T-cell (primary cell): ENCODE measurements at regions not wholly inside any gene's neighbourhood (a gene's known extent, or its start where the extent isn't known, plus 50 kb on each side); places are given as distances from the start of the nearest gene placed in this dataset.
"Not testable (repeated sequence)": the region's sequence is repeated elsewhere in the genome, so short reads cannot be mapped to it uniquely, and the experiment has no call there.

Experiments used
- ATAC-seq, 4 experiments: fragments of 200-7000 bp in 3 of 4; fragments of 150-1000 bp in 1 of 4; cut with Tn5 transposase; replicated peaks in 1 of 4; 1 replicate in 3 of 4; 2 replicates in 1 of 4; pipeline ENCODE4 v1.10.0; 2021; ENCODE audit warnings: moderate library complexity in 3 of 4, mild to moderate bottlenecking in 2 of 4, moderate number of reproducible peaks in 1 of 4
- CTCF ChIA-PET, 2 donors: fragments of 300-600 bp; sonication (Branson Sonifier 250); formaldehyde crosslinking; loops; one replicate each; lab custom pipeline; 2022; ENCODE audit warnings: antibody characterized with exemption in 2 of 2; lab: Charles Lee
- POLR2A ChIA-PET, 2 donors: fragments of 300-600 bp; sonication (Branson Sonifier 250); formaldehyde crosslinking; loops; one replicate each; lab custom pipeline; 2022; ENCODE audit warnings: antibody characterized with exemption in 2 of 2; lab: Charles Lee
- DNase-seq, 35 experiments: peaks; one replicate each; pipeline versions ENCODE4 v3.0.0 to v3.0.0-alpha.2; 2013 to 2023
- H3K27ac ChIP-seq: one replicate; pipeline ENCODE4 v1.5.1; 2013; ENCODE audit warnings: low read length
- H3K27me3 ChIP-seq, 2 experiments: replicated peaks in 1 of 2; 1 replicate in 1 of 2; 2 replicates in 1 of 2; pipeline versions ENCODE4 v1.6.1 to v1.7.0; 2013; ENCODE audit warnings: low read length in 1 of 2, mixed read lengths in 1 of 2; ENCODE audit not compliant: control insufficient read depth in 2 of 2, insufficient read depth in 2 of 2; ENCODE audit errors: extremely low read depth in 1 of 2
- H3K36me3 ChIP-seq, 2 donors: 1 replicate in 1 of 2; 2 replicates in 1 of 2; pipeline versions ENCODE4 v1.6.1 to v1.7.0; 2013; ENCODE audit warnings: low read length in 1 of 2; ENCODE audit not compliant: control insufficient read depth in 2 of 2, insufficient read depth in 1 of 2; ENCODE audit errors: extremely low read depth in 1 of 2
- H3K4me1 ChIP-seq, 2 experiments: 1 replicate in 1 of 2; 2 replicates in 1 of 2; pipeline versions ENCODE4 v1.6.1 to v1.7.0; 2013; ENCODE audit warnings: low read length in 2 of 2, mixed read lengths in 1 of 2; ENCODE audit not compliant: insufficient read depth in 2 of 2, control insufficient read depth in 1 of 2; ENCODE audit errors: extremely low read depth in 1 of 2
- H3K4me3 ChIP-seq, 2 donors: 1 replicate in 1 of 2; 2 replicates in 1 of 2; pipeline versions ENCODE4 v1.5.1 to v1.7.0; 2013; ENCODE audit warnings: mild to moderate bottlenecking in 2 of 2, low read length in 1 of 2, moderate library complexity in 1 of 2; ENCODE audit not compliant: control insufficient read depth in 1 of 2; ENCODE audit errors: extremely low read depth in 1 of 2
- H3K9me3 ChIP-seq: 2 replicates; pipeline ENCODE4 v1.7.0; 2013
- H3K27ac Mint-ChIP-seq, 2 donors: one replicate each; pipeline ENCODE4 v1.8.0; 2020 to 2021; ENCODE audit warnings: mild to moderate bottlenecking in 2 of 2, mixed read lengths in 2 of 2
- H3K27me3 Mint-ChIP-seq, 2 donors: one replicate each; pipeline ENCODE4 v1.8.0; 2021 to 2022; ENCODE audit warnings: mixed read lengths in 2 of 2
- H3K36me3 Mint-ChIP-seq: one replicate; pipeline ENCODE4 v1.8.0; 2021; ENCODE audit warnings: mixed read lengths
- H3K4me1 Mint-ChIP-seq, 3 donors: one replicate each; pipeline ENCODE4 v1.8.0; 2020 to 2022; ENCODE audit warnings: mixed read lengths in 3 of 3, mild to moderate bottlenecking in 1 of 3
- H3K4me3 Mint-ChIP-seq, 3 donors: one replicate each; pipeline ENCODE4 v1.8.0; 2020 to 2022; ENCODE audit warnings: mild to moderate bottlenecking in 3 of 3, mixed read lengths in 3 of 3, moderate library complexity in 3 of 3
- H3K9me3 Mint-ChIP-seq, 3 donors: one replicate each; pipeline ENCODE4 v1.8.0; 2020 to 2022; ENCODE audit warnings: mixed read lengths in 3 of 3
- WGBS: methylation state at CpG from one replicate; pipeline ENCODE4 v1.1.5; 2013; ENCODE audit warnings: missing lambda C conversion rate; ENCODE audit not compliant: insufficient coverage; 5-methylcytosine and 5-hydroxymethylcytosine counted together

DNA sequence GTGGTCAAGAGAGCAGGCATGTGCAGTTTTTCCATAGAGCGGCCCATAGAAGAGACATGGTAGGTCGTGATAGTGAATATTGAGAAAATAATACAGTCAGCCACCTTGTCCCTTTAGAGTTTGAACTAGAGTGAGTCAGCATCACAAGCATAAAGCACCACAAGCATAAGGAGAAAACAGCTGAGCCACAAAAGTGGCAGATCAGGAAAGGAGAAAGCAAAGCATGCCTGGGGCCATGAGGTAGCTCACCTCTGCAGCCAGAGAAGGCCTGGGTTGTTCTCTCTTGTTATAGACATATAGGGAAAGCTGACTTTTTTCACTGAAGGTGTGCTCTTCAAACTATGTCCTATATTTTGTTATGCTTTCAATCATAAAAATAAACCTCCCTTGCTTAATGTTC, 879.0 kb downstream of the DSC3 start:
- no peak overlapping the region for H3K27ac ChIP-seq
- H3K4me1 ChIP-seq: no peaks in the 10 kb centered on the region
- no peaks in the 10 kb centered on the region for H3K27me3 ChIP-seq
- Mint-ChIP-seq H3K27ac (no peak overlapping the region), H3K4me3 (no peak overlapping the region), H3K9me3 (peaks cover 9 to 34% (median 15%) of the 10 kb centered on the region in 3 donors), H3K36me3 (no peaks in the 10 kb centered on the region), H3K27me3 (no peaks in the 10 kb centered on the region), H3K4me1 (no peaks in the 10 kb centered on the region)
- WGBS: no CpG with 5 or more reads among the region's 2 CpGs
- POLR2A ChIA-PET: no interaction called here
- no peaks in the 10 kb centered on the region for H3K36me3 ChIP-seq
- H3K9me3 ChIP-seq: no peaks in the 10 kb centered on the region
- no peak for DNase-seq
- no peak overlapping the region for H3K4me3 ChIP-seq
- ATAC-seq: no peak
- CTCF ChIA-PET: no interaction called here

DNA sequence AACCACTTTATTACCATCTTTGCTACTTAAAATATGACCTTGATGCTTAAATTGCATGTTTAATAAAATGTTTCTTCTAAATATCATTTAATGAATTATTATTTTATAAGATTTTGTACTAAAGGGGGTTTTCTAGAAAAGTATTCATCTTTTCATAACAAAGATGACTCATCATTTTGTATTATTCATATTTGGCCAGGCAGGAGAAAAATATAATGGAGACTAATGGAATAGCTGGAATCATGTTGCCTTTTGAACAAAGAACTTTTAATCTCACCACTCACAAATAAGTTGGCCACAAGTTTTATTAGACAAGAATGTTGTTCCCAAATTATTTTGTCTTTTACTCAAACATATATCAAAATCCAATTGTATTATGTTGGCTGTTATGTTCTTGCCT, 882.4 kb downstream of the DSC3 start:
- Histone ChIP-seq H3K4me3 (no peak overlapping the region), H3K27ac (no peak overlapping the region), H3K36me3 (no peaks in the 10 kb centered on the region), H3K4me1 (no peaks in the 10 kb centered on the region), H3K27me3 (no peaks in the 10 kb centered on the region), H3K9me3 (no peaks in the 10 kb centered on the region)
- DNase-seq: no peak
- no peak overlapping the region for H3K4me3 Mint-ChIP-seq
- ChIA-PET POLR2A (no interaction called here), CTCF (no interaction called here)
- H3K36me3 Mint-ChIP-seq: no peaks in the 10 kb centered on the region
- no peak for ATAC-seq
- no peaks in the 10 kb centered on the region for H3K4me1 Mint-ChIP-seq
- H3K27me3 Mint-ChIP-seq: no peaks in the 10 kb centered on the region
- H3K9me3 Mint-ChIP-seq: peaks cover 4 to 25% (median 22%) of the 10 kb centered on the region in 3 donors
- H3K27ac Mint-ChIP-seq: no peak overlapping the region

DNA sequence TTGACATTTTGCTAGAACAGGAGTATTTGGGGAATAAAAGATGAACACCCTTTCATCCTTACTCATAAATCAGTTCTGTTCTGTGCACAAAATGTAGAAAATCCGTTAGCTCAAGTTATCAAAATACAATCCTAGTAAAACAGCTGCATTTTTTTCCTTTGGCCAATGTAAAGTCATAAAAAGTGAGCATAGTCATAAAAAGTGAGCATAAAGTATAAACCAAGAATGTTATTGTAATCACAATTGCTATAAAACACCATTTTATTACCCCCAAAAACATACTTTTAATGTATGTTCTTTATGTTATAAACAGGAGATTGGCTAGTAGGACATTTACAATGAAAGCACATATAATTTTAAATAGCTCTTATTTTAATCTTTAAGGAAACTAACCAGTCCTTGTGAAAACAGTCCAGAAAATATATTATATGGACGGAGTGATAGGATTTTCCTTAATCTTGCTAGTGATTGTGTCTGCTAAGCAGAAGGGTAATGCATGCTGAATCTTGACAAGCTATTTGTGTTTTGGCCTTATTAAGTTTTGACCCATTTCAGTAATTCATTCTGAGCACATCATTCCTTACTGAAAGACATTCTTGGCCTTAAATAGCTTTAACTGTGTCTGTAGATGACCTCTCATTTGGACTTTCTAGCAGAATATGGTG, 891.8 kb downstream of the DSC3 start:
- H3K36me3 Mint-ChIP-seq: no peaks in the 10 kb centered on the region
- H3K4me3 ChIP-seq: no peak overlapping the region
- no peaks in the 10 kb centered on the region for H3K4me1 Mint-ChIP-seq
- H3K4me3 Mint-ChIP-seq: no peak overlapping the region
- no peaks in the 10 kb centered on the region for H3K36me3 ChIP-seq
- ATAC-seq (no peak), DNase-seq (no peak)
- H3K27me3 ChIP-seq: no peaks in the 10 kb centered on the region
- no peaks in the 10 kb centered on the region for H3K27me3 Mint-ChIP-seq
- no peaks in the 10 kb centered on the region for H3K4me1 ChIP-seq
- no CpG with 5 or more reads among the region's 2 CpGs for WGBS
- no peaks in the 10 kb centered on the region for H3K9me3 ChIP-seq
- peaks cover 4 to 23% (median 16%) of the 10 kb centered on the region in 3 donors for H3K9me3 Mint-ChIP-seq
- CTCF ChIA-PET: no interaction called here
- POLR2A ChIA-PET: no interaction called here
- H3K27ac ChIP-seq: no peak overlapping the region
- no peak overlapping the region for H3K27ac Mint-ChIP-seq

DNA sequence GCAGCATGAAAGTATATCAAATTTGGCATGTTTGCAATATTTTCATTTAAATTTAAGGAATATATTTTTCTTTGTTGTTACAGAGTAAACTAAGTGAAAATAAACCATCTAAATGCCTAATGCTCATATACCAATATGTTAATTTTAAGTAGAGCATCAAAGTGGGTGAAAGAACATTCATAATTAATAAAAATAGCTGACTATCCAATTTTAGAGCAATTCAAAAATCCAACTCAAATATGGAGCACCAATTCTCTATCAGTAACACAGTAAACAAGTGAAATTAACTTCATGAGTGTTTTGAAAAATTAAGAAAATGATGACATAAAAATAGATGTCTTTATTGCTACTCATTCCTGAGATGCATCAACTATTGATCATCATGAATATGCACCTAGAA, 893.0 kb downstream of the DSC3 start:
- ChIA-PET POLR2A (no interaction called here), CTCF (no interaction called here)
- no peaks in the 10 kb centered on the region for H3K36me3 ChIP-seq
- no peak overlapping the region for H3K4me3 Mint-ChIP-seq
- no peak overlapping the region for H3K27ac ChIP-seq
- no peak overlapping the region for H3K27ac Mint-ChIP-seq
- no peaks in the 10 kb centered on the region for H3K4me1 Mint-ChIP-seq
- no peaks in the 10 kb centered on the region for H3K4me1 ChIP-seq
- ATAC-seq: no peak
- no peak overlapping the region for H3K4me3 ChIP-seq
- no peaks in the 10 kb centered on the region for H3K9me3 ChIP-seq
- H3K27me3 ChIP-seq: no peaks in the 10 kb centered on the region
- H3K9me3 Mint-ChIP-seq: peaks cover 9 to 28% (median 20%) of the 10 kb centered on the region in 3 donors
- no peaks in the 10 kb centered on the region for H3K27me3 Mint-ChIP-seq
- no peak for DNase-seq
- H3K36me3 Mint-ChIP-seq: no peaks in the 10 kb centered on the region

DNA sequence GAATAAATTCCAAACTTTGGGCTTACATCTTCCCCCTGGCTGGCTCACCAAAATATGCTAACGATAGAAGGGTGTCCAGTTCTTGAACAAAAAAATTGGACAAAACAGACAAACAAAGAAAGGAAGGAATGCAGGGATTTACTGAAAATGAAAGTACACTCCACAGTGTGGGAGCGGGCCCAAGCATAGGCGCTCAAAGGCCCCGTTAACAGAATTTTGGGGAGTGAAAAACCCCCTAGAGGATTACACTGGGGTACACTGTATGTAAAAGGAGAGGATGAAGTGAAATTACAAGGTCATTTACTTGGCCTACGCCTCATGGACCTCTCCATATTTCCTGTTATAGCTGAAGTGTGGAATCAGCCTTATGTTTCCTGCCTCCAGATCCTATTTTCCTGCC, 899.7 kb downstream of the DSC3 start:
- H3K9me3 Mint-ChIP-seq: peaks cover 20 to 30% (median 22%) of the 10 kb centered on the region in 3 donors
- Histone ChIP-seq H3K36me3 (no peaks in the 10 kb centered on the region), H3K4me3 (no peak overlapping the region), H3K4me1 (no peaks in the 10 kb centered on the region), H3K9me3 (no peaks in the 10 kb centered on the region), H3K27me3 (no peaks in the 10 kb centered on the region), H3K27ac (no peak overlapping the region)
- H3K36me3 Mint-ChIP-seq: no peaks in the 10 kb centered on the region
- H3K4me3 Mint-ChIP-seq: no peak overlapping the region
- ChIA-PET POLR2A (no interaction called here), CTCF (no interaction called here)
- no peaks in the 10 kb centered on the region for H3K27me3 Mint-ChIP-seq
- no CpG with 5 or more reads among the region's 5 CpGs for WGBS
- ATAC-seq: no peak
- no peaks in the 10 kb centered on the region for H3K4me1 Mint-ChIP-seq
- no peak for DNase-seq
- no peak overlapping the region for H3K27ac Mint-ChIP-seq

DNA sequence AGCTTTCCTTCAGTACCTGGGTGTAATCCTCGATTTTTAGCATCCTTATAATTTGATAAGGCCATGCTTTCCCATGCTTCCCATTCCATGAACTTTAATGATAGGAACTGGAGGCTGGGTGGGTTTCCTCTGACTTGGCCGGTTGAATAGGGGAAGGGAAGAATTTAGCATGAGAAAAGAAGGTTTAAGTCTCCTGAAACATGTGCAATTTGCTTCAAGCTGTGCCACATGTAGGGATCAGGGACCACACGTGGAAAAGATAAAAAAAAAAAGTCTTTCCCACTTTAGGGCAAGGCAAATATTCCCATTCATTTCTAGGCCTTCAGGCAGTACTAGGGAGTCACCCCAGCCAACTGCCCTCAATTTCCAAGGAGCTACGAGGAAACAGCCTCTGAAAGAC, 900.3 kb downstream of the DSC3 start:
- Mint-ChIP-seq H3K4me1 (no peaks in the 10 kb centered on the region), H3K36me3 (no peaks in the 10 kb centered on the region), H3K9me3 (peaks cover 19 to 25% (median 20%) of the 10 kb centered on the region in 3 donors), H3K27ac (no peak overlapping the region), H3K4me3 (no peak overlapping the region), H3K27me3 (no peaks in the 10 kb centered on the region)
- no peaks in the 10 kb centered on the region for H3K27me3 ChIP-seq
- ChIA-PET CTCF (no interaction called here), POLR2A (no interaction called here)
- H3K9me3 ChIP-seq: no peaks in the 10 kb centered on the region
- no peaks in the 10 kb centered on the region for H3K4me1 ChIP-seq
- WGBS: 0% methylated on average over 1 of the region's 4 CpGs
- DNase-seq (no peak), ATAC-seq (no peak)
- no peaks in the 10 kb centered on the region for H3K36me3 ChIP-seq
- no peak overlapping the region for H3K27ac ChIP-seq
- no peak overlapping the region for H3K4me3 ChIP-seq

DNA sequence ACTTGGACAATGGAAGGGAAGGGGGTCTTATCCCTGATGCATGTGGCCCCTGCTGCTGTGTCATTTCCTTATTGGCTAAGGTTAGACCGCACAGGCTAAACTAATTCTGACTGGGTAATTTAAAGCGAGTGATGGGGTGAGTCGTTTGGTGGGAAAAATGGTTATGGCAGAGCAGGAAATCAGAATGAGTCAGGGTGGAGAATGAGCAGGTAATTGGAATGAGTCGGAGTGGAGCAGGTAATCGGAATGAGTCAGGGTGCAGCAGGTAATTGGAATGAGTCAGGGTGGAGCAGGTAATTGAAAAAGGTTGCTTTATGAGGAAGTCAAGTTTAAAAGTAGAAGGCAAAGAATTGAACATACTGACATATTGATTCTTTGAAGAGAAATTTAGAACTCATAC, 901.0 kb downstream of the DSC3 start:
- not testable (repeated sequence) for H3K36me3 Mint-ChIP-seq

More for the DNA sequence above, 901.0 kb downstream of the DSC3 start:
- H3K9me3 ChIP-seq, H3K36me3 ChIP-seq, H3K27ac Mint-ChIP-seq, H3K4me1 Mint-ChIP-seq, CTCF ChIA-PET, H3K4me1 ChIP-seq, H3K27ac ChIP-seq, H3K27me3 ChIP-seq, H3K4me3 ChIP-seq, DNase-seq, H3K27me3 Mint-ChIP-seq, H3K4me3 Mint-ChIP-seq, ATAC-seq: not testable (repeated sequence)
- 90% methylated on average over 4 of the region's 5 CpGs for WGBS
- POLR2A ChIA-PET: interaction anchor here in 1 of 2 donors (0.7 kb wide), 1 partner anchor 561 kb away, joined by 3 read pairs; no protein-coding TSS in a partner anchor
- peaks cover 16 to 22% (median 21%) of the 10 kb centered on the region in 3 donors for H3K9me3 Mint-ChIP-seq
